CD4-positive, alpha-beta T cell (primary cell): ENCODE measurements at regions not wholly inside any gene's neighbourhood (a gene's known extent, or its start where the extent isn't known, plus 50 kb on each side); places are given as distances from the start of the nearest gene placed in this dataset.

Experiments used
- ATAC-seq: fragments of 200-7000 bp; cut with Tn5 transposase; one replicate; pipeline ENCODE4 v1.10.0; 2022; ENCODE audit warnings: mild to moderate bottlenecking; ENCODE audit not compliant: poor library complexity
- CTCF ChIA-PET: fragments of 350-600 bp; sonication (Branson Sonifier 250); formaldehyde crosslinking; loops from one replicate; lab custom pipeline; 2021; ENCODE audit warnings: antibody characterized with exemption, inconsistent platforms; lab: Charles Lee
- POLR2A ChIA-PET: fragments of 350-600 bp; sonication (Branson Sonifier 250); formaldehyde crosslinking; loops from one replicate; lab custom pipeline; 2021; ENCODE audit warnings: antibody characterized with exemption, inconsistent platforms; lab: Charles Lee
- DNase-seq, 14 experiments: peaks; one replicate each; pipeline ENCODE4 v3.0.0-alpha.2; 2013 to 2020; ENCODE audit warnings: mixed read lengths in 2 of 14
- H3K27ac ChIP-seq, 2 donors: one replicate each; pipeline versions ENCODE4 v1.5.1 to v1.7.0; 2013; ENCODE audit warnings: low read length in 2 of 2, low read depth in 1 of 2, mild to moderate bottlenecking in 1 of 2
- H3K27me3 ChIP-seq, 2 experiments: 1 replicate in 1 of 2; 2 replicates in 1 of 2; pipeline versions ENCODE4 v1.6.1 to v1.7.0; 2013; ENCODE audit warnings: low read length in 2 of 2, control low read depth in 1 of 2, mild to moderate bottlenecking in 1 of 2, moderate library complexity in 1 of 2; ENCODE audit not compliant: insufficient read depth in 2 of 2, control insufficient read depth in 1 of 2
- H3K36me3 ChIP-seq: one replicate; pipeline ENCODE4 v1.6.1; 2013; ENCODE audit warnings: low read length, control low read depth; ENCODE audit not compliant: insufficient read depth
- H3K4me1 ChIP-seq: one replicate; pipeline ENCODE4 v1.6.1; 2013; ENCODE audit warnings: low read length, control low read depth; ENCODE audit not compliant: insufficient read depth
- H3K4me3 ChIP-seq: one replicate; pipeline ENCODE4 v1.5.1; 2013; ENCODE audit warnings: mild to moderate bottlenecking, low read length, moderate library complexity
- H3K9me3 ChIP-seq, 2 experiments: 1 replicate in 1 of 2; 2 replicates in 1 of 2; pipeline versions ENCODE4 v1.6.1 to v1.7.0; 2013; ENCODE audit warnings: low read length in 2 of 2, mild to moderate bottlenecking in 2 of 2, control low read depth in 1 of 2, moderate library complexity in 1 of 2; ENCODE audit not compliant: control insufficient read depth in 1 of 2, insufficient read depth in 1 of 2
- H3K27ac Mint-ChIP-seq: one replicate; pipeline ENCODE4 v1.8.0; 2020; ENCODE audit warnings: mixed read lengths
- H3K27me3 Mint-ChIP-seq: one replicate; pipeline ENCODE4 v1.8.0; 2021; ENCODE audit warnings: mixed read lengths
- H3K36me3 Mint-ChIP-seq: one replicate; pipeline ENCODE4 v1.8.0; 2021; ENCODE audit warnings: low read depth, mixed read lengths
- H3K4me1 Mint-ChIP-seq: one replicate; pipeline ENCODE4 v1.8.0; 2021; ENCODE audit warnings: low read depth, mixed read lengths
- H3K4me3 Mint-ChIP-seq: one replicate; pipeline ENCODE4 v1.8.0; 2020; ENCODE audit warnings: mild to moderate bottlenecking, mixed read lengths
- H3K9me3 Mint-ChIP-seq: one replicate; pipeline ENCODE4 v1.8.0; 2020; ENCODE audit warnings: mixed read lengths
- CTCF ChIP-seq: fragments of 200-600 bp; IDR thresholded peaks from one replicate; pipeline ENCODE4 v1.8.0; 2022; ENCODE audit warnings: antibody characterized with exemption, mild to moderate bottlenecking
- intact Hi-C, 2 experiments: fragments of 100-400 bp; cut with DNase I in 1 of 2; cut with micrococcal nuclease in 1 of 2; formaldehyde crosslinking; loops; one replicate each; pipeline versions ENCODE4 v1.15.1 to v1.9.0; 2023 to 2025; cut with DNase I, micrococcal nuclease

DNA sequence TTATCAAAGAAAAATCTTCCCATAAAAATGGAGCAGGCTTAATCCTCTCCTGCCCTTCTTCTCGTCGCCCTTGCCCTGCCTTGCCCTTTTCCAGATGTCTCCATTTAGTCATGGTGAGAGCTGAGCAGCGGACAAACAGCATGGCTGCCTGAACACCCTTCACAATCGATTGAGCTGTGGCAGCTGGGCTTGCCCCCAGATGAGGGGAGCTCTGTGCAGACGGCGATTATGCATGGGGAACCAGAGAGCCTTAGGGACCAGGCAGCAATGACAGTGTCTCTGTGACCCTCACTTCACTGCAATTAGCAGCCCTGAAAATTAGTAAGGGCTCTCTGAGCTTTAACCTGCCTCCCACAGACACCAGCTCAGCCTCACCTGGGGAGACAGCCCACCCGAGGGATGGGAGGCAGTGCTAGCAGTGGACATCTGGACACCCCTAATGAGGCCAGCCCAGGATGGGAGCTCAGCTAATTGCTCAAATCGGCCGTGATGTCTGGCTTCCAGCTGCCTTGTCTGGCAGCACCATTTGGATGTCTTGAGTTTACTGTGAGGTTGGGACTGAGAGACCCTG is 365.7 kb downstream of the TNS1 start:
- H3K36me3 ChIP-seq, result no peaks in the 10 kb centered on the region
- H3K27ac ChIP-seq, result no peak overlapping the region
- DNase-seq (no peak), ATAC-seq (no peak)
- TF ChIP-seq CTCF, result no peak
- ChIA-PET CTCF (no interaction called here), POLR2A (no interaction called here)
- intact Hi-C loops, result no loop called here
- Mint-ChIP-seq H3K4me3 (no peak overlapping the region), H3K36me3 (no peaks in the 10 kb centered on the region), H3K27me3 (no peaks in the 10 kb centered on the region), H3K9me3 (no peaks in the 10 kb centered on the region), H3K4me1 (no peaks in the 10 kb centered on the region), H3K27ac (no peak overlapping the region)
- H3K9me3 ChIP-seq, result no peaks in the 10 kb centered on the region
- H3K4me3 ChIP-seq, result no peak overlapping the region
- no peaks in the 10 kb centered on the region for H3K4me1 ChIP-seq
- H3K27me3 ChIP-seq, result no peaks in the 10 kb centered on the region

GRCh38 chr2:217636578-217636977 is 366.2 kb downstream of the TNS1 start:
- H3K4me1 ChIP-seq, result no peaks in the 10 kb centered on the region
- no peaks in the 10 kb centered on the region for H3K36me3 Mint-ChIP-seq
- H3K9me3 ChIP-seq, result no peaks in the 10 kb centered on the region
- H3K4me3 ChIP-seq, result no peak overlapping the region
- H3K27me3 ChIP-seq, result no peaks in the 10 kb centered on the region
- H3K4me3 Mint-ChIP-seq, result no peak overlapping the region
- ChIA-PET POLR2A (no interaction called here), CTCF (no interaction called here)
- H3K9me3 Mint-ChIP-seq, result no peaks in the 10 kb centered on the region
- intact Hi-C loops, result no loop called here
- H3K27ac ChIP-seq, result no peak overlapping the region
- DNase-seq, result no peak
- ATAC-seq, result no peak
- no peaks in the 10 kb centered on the region for H3K36me3 ChIP-seq
- H3K4me1 Mint-ChIP-seq, result no peaks in the 10 kb centered on the region
- no peak overlapping the region for H3K27ac Mint-ChIP-seq
- no peak for TF ChIP-seq CTCF
- no peaks in the 10 kb centered on the region for H3K27me3 Mint-ChIP-seq

GRCh38 chr2:217634871-217635270 is 367.9 kb downstream of the TNS1 start:
- Mint-ChIP-seq H3K9me3 (no peaks in the 10 kb centered on the region), H3K27ac (no peak overlapping the region), H3K4me1 (no peaks in the 10 kb centered on the region), H3K27me3 (no peaks in the 10 kb centered on the region), H3K36me3 (no peaks in the 10 kb centered on the region), H3K4me3 (no peak overlapping the region)
- DNase-seq (no peak), ATAC-seq (no peak)
- H3K36me3 ChIP-seq, result no peaks in the 10 kb centered on the region
- ChIA-PET CTCF (interaction anchor here (1.4 kb wide), 1 partner anchor 9 kb away, joined by 3 read pairs; no protein-coding TSS in a partner anchor), POLR2A (no interaction called here)
- no peak for TF ChIP-seq CTCF
- H3K27ac ChIP-seq, result no peak overlapping the region
- no peak overlapping the region for H3K4me3 ChIP-seq
- H3K4me1 ChIP-seq, result no peaks in the 10 kb centered on the region
- H3K9me3 ChIP-seq, result no peaks in the 10 kb centered on the region
- H3K27me3 ChIP-seq, result no peaks in the 10 kb centered on the region
- intact Hi-C loops, result no loop called here
